ENCODE measurements at regions not wholly inside any gene's neighbourhood (a gene's known extent, or its start where the extent isn't known, plus 50 kb on each side); places are given as distances from the start of the nearest gene placed in this dataset.

DNA sequence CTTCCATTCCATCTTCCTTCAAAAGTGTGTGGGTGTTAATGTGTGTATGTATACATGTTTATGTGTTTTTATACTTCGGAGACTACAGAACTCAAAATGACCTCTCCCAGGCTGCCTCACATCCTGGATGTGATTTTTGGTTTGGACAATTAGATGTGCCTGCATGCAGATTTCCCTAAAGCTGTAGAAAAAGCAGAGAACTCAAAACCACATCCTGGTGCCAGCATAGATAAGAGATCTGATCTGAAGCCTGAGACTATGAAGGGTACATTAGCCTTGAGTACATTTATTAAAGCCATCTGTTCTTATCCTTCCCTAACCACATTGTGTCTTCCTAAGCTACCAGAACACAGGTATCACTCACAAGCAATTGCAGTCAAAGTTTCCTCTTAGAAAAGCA, 319.4 kb upstream of the RASGRP1 start:
- POLR2A ChIA-PET = interaction anchor here (0.6 kb wide), 1 partner anchor 69 kb away, joined by 3 read pairs; no protein-coding TSS in a partner anchor
- intact Hi-C loops (cut with micrococcal nuclease; ENCODE audit: unreplicated experiment) (no loop called here), in situ Hi-C loops (cut with HindIII; ENCODE audit: low pct_unique_long_range_greater_than_20kb, low sequenced_read_pairs) (no loop called here)
- BruUV-seq (replicated peaks) = no TSS peak
- Histone ChIP-seq H3K36me3 (ENCODE audit: control insufficient read depth, insufficient read depth, low read length) (no peaks in the 10 kb centered on the region), H3K4me3 (ENCODE audit: low read depth in 2 of 2, low read length in 2 of 2) (no peak overlapping the region), H3K27me3 (ENCODE audit: control insufficient read depth, insufficient read depth, low read length) (no peaks in the 10 kb centered on the region), H3K9me3 (ENCODE audit: control insufficient read depth, insufficient read depth, low read depth, low read length) (no peaks in the 10 kb centered on the region), H3K4me1 (ENCODE audit: control insufficient read depth, insufficient read depth, low read length) (no peaks in the 10 kb centered on the region; the same call in 1 of the 2 replicates), H3K27ac (ENCODE audit: low read length) (no peak overlapping the region)
- CTCF ChIA-PET = no interaction called here
- DNase-seq (ENCODE audit: low read depth, low spot score) (no peak), ATAC-seq (no peak)
- no peak for TF ChIP-seq REST (IDR thresholded peaks at IDR 0.05; ENCODE audit: insufficient read depth in 1 of 2, low read depth in 2 of 2, low read length in 1 of 2)
- no peak for TF ChIP-seq POLR2AphosphoS5 (IDR thresholded peaks at IDR 0.05; ENCODE audit: low read depth, low read length)
- TF ChIP-seq, protein P1, sequence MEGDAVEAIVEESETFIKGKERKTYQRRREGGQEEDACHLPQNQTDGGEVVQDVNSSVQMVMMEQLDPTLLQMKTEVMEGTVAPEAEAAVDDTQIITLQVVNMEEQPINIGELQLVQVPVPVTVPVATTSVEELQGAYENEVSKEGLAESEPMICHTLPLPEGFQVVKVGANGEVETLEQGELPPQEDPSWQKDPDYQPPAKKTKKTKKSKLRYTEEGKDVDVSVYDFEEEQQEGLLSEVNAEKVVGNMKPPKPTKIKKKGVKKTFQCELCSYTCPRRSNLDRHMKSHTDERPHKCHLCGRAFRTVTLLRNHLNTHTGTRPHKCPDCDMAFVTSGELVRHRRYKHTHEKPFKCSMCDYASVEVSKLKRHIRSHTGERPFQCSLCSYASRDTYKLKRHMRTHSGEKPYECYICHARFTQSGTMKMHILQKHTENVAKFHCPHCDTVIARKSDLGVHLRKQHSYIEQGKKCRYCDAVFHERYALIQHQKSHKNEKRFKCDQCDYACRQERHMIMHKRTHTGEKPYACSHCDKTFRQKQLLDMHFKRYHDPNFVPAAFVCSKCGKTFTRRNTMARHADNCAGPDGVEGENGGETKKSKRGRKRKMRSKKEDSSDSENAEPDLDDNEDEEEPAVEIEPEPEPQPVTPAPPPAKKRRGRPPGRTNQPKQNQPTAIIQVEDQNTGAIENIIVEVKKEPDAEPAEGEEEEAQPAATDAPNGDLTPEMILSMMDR (IDR thresholded peaks at IDR 0.05) = no peak
- no peak for TF ChIP-seq TCF7L2 (IDR thresholded peaks at IDR 0.05; ENCODE audit: low read depth, low read length)
- TF ChIP-seq SIN3A (IDR thresholded peaks at IDR 0.05; ENCODE audit: borderline replicate concordance, insufficient read depth, low read depth, low read length) = no peak

DNA sequence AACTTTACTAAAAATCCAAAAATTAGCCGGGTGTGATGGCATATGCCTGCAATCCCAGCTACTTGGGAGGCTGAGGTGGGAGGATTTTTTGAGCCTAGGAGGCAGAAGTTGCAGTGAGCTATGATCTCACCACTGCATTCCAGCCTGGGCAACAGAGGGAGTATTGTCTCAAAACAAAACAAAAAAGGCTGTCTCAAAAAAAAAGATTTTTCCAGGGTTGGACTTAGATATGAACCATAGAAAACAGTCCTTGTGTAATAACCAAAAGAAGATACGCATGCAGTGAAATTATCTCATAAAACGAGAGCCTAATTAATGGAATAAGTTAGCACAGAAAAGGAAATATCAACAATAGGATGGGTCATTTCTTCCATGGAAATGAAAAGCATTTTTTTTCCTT, 320.4 kb upstream of the RASGRP1 start:
- Histone ChIP-seq H3K4me3 (ENCODE audit: low read depth in 2 of 2, low read length in 2 of 2) (no peak overlapping the region), H3K27ac (ENCODE audit: low read length) (no peak overlapping the region), H3K9me3 (ENCODE audit: control insufficient read depth, insufficient read depth, low read depth, low read length) (no peaks in the 10 kb centered on the region), H3K27me3 (ENCODE audit: control insufficient read depth, insufficient read depth, low read length) (no peaks in the 10 kb centered on the region), H3K36me3 (ENCODE audit: control insufficient read depth, insufficient read depth, low read length) (no peaks in the 10 kb centered on the region), H3K4me1 (ENCODE audit: control insufficient read depth, insufficient read depth, low read length) (no peaks in the 10 kb centered on the region; the same call in 1 of the 2 replicates)
- intact Hi-C loops (cut with micrococcal nuclease; ENCODE audit: unreplicated experiment) = no loop called here
- no peak for DNase-seq (ENCODE audit: low read depth, low spot score)
- in situ Hi-C loops (cut with HindIII; ENCODE audit: low pct_unique_long_range_greater_than_20kb, low sequenced_read_pairs) = no loop called here
- CTCF ChIA-PET = no interaction called here
- POLR2A ChIA-PET = no interaction called here
- no peak for ATAC-seq
- TF ChIP-seq POLR2AphosphoS5 (IDR thresholded peaks at IDR 0.05; ENCODE audit: low read depth, low read length) (no peak), REST (IDR thresholded peaks at IDR 0.05; ENCODE audit: insufficient read depth in 1 of 2, low read depth in 2 of 2, low read length in 1 of 2) (no peak), SIN3A (IDR thresholded peaks at IDR 0.05; ENCODE audit: borderline replicate concordance, insufficient read depth, low read depth, low read length) (no peak), TCF7L2 (IDR thresholded peaks at IDR 0.05; ENCODE audit: low read depth, low read length) (no peak)
- TF ChIP-seq, protein P1 (IDR thresholded peaks at IDR 0.05) = no peak
- BruUV-seq (replicated peaks) = no TSS peak

Data from Panc1 (cell line).